ENCODE measurements at regions not wholly inside any gene's neighbourhood (a gene's known extent, or its start where the extent isn't known, plus 50 kb on each side); places are given as distances from the start of the nearest gene placed in this dataset.

DNA sequence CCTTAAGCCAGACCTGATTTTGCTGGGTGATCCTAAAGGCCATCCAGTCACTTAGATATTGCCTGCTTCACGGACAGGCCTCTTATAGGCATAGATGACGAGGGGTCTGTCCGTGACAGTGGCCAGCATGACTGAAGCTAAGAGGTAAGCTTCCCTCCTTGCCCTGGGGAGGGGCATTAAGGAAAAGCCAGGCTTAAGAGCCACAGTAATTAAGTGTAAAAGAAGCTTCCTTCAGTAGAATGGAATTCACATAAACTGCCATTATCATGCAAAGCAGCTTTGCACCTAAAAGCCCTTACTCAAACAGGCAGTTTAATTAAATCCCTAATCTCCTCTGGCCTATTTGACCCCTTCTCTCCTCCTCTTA lies 99.4 kb upstream of the PKDCC start:
- TF ChIP-seq, protein P1, sequence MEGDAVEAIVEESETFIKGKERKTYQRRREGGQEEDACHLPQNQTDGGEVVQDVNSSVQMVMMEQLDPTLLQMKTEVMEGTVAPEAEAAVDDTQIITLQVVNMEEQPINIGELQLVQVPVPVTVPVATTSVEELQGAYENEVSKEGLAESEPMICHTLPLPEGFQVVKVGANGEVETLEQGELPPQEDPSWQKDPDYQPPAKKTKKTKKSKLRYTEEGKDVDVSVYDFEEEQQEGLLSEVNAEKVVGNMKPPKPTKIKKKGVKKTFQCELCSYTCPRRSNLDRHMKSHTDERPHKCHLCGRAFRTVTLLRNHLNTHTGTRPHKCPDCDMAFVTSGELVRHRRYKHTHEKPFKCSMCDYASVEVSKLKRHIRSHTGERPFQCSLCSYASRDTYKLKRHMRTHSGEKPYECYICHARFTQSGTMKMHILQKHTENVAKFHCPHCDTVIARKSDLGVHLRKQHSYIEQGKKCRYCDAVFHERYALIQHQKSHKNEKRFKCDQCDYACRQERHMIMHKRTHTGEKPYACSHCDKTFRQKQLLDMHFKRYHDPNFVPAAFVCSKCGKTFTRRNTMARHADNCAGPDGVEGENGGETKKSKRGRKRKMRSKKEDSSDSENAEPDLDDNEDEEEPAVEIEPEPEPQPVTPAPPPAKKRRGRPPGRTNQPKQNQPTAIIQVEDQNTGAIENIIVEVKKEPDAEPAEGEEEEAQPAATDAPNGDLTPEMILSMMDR (conservative IDR thresholded peaks at IDR 0.05 in 1 of 2, IDR thresholded peaks at IDR 0.05 in 1 of 2; ENCODE audit: low read depth in 1 of 2, low read length in 2 of 2), result no peak
- no peak for TF ChIP-seq EZH2 (IDR thresholded peaks at IDR 0.05; ENCODE audit: low read length, missing control alignments)

Measured in fibroblast of lung (primary cell).